Right ventricle myocardium superior (tissue), 1 donor: ENCODE measurements at regions not wholly inside any gene's neighbourhood (a gene's known extent, or its start where the extent isn't known, plus 50 kb on each side); places are given as distances from the start of the nearest gene placed in this dataset.
"Not testable (repeated sequence)": the region's sequence is repeated elsewhere in the genome, so short reads cannot be mapped to it uniquely, and the experiment has no call there.

Experiments used
- ATAC-seq: fragments of 200-7000 bp; cut with Tn5 transposase; one replicate; pipeline ENCODE4 v1.9.1; 2020; ENCODE audit warnings: mild to moderate bottlenecking; ENCODE audit not compliant: poor library complexity
- DNase-seq: peaks from one replicate; pipeline ENCODE4 v3.0.0-alpha.2; 2020
- intact Hi-C: fragments of 100-400 bp; cut with DNase I; formaldehyde crosslinking; loops from one replicate; pipeline ENCODE4 v1.11.2; 2022
- donor health status: DM: no; HTN: yes; CAD: no; lungs with severe emphysema.

DNA sequence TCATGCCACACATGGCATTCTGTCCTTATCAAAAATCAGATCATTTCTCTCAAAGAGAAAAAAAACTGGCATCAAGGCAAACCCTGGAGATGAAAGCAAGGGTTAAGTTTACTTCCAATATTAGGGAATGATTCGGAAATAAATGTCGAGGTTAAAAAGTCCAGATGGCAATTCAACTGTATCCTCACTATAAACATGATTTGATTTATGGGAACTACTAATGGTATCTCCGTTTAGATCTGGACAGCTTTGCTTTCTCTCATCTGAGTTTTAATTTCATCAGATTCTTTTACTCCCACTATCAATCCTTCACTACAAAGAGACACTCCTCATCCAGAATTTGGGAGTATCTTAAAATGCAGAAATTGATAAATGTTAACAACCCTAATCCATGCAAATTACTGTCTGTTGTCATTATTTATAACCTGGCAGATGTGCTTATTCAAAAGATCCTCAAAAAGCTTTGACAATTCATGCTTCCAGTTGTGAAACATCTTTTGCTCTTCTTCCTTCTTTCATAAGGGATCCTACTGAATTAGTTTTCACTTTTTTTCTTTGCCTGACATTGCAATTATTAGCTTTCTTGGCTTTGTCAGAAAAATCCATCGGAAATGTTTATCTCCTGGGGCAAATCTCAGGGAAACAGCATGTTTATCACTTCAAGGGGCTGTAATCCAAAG lies 903.2 kb downstream of the MCTP2 start:
- ATAC-seq = no peak

DNA sequence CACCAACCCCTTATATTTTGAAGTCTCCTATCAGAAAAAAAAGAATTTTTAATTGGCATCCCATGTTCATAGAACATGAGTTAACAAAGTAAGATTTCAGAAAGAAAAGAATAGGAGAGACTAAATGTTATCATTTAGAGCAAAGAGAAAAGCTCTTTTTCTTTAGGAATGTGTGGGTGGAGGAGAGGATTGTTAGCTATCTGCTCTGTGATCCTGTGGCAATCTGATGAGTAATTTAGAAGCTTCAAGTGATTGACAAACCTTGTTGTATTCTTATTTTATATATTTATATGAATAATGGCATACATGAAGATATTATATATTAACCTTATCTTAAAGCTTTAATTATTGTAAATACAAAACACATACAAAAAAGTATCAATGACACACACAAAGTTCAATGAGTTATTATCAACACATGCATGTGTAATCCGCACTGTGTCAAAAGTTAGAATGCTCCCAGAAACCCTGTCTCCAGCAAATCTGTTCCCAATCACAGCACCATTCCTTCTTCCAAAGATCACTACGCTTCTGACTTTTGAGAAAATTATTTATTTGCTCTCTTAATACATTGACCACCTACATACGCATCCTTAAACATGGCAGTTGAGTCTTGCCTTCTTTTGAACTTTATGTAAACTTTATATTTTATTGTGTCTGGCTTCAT lies 907.4 kb downstream of the MCTP2 start:
- DNase-seq (no peak), ATAC-seq (no peak)
- intact Hi-C loops = no loop called here

More for the DNA sequence above, 903.2 kb downstream of the MCTP2 start:
- DNase-seq = no peak
- intact Hi-C loops = no loop called here

DNA sequence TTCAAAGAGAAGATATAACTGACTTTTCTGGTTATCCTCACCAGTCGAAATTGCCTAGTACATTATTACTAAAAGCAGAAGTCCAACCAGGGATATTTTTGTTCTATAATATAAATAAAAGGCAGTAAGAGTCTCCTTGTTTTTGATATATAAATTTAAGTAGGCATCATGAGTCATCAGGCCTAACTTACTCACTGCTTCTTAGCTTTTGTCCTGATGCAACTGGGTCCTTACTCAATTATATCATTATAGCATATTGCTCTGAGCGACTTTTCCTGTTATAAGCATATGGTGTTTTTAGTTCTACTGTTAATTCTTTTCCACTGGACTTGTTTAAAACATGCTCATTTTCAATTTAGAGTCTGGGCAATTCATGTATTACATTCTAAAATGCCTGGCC lies 910.1 kb downstream of the MCTP2 start:
- ATAC-seq (no peak), DNase-seq (no peak)
- intact Hi-C loops = no loop called here

DNA sequence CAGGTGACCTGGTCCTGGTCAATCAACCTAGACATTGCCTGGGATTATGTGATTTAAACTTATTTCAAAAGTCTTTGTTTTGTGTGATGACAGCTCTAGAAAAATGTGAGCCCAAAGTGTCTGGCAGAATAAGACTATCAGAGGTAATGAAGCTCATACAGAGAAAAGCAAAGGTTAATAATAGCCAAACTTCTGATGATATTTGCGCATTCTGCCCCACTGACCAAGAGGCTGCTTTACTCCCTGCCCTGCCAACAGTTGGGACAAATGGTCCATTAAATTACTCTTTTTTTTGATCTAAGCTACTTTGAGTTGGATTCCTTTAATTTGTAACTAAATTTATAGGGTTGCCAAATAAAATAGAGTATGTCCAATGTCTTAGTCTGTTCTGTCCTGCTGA lies 911.2 kb downstream of the MCTP2 start:
- intact Hi-C loops = no loop called here
- DNase-seq (no peak), ATAC-seq (no peak)

DNA sequence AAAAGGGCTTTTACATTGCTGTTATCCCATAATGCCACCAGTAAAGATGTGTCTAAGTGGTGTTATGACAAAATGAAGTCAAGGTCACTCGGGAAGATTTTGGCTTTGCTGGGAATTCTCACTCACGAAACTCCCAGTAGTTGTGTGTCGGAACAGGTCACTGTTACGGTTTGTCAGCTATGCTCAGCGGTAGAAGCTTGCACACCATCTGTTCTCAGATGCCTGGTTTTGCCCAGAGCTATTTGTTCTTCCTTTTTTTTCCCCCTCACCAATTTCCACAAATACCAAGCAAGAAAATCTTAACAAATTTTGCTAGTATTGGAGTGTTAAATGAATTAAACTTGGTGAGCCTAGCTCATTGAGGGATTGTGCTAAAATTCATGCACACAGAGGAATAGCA lies 915.1 kb downstream of the MCTP2 start:
- intact Hi-C loops = no loop called here
- ATAC-seq = no peak

DNA sequence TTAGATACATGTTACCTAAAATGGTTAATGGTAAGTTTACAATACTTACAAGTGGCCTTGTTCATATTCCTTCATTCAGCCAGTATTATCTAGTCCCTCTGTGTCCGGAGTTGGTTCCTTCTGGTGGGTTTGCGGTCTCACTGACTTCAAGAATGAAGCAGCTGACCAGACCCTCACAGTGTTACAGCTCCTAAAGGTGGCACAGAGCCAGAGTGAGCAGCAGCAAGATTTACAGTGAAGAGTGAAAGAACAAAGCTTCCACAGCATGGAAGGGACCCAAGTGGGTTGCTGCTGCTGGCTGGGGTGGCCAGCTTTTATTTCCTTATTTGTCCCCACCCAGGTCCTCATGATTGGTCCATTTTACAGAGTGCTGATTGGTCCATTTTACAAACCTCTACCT lies 916.8 kb downstream of the MCTP2 start:
- DNase-seq (no peak), ATAC-seq (no peak)
- intact Hi-C loops = no loop called here

More for the DNA sequence above, 915.1 kb downstream of the MCTP2 start:
- DNase-seq = no peak

DNA sequence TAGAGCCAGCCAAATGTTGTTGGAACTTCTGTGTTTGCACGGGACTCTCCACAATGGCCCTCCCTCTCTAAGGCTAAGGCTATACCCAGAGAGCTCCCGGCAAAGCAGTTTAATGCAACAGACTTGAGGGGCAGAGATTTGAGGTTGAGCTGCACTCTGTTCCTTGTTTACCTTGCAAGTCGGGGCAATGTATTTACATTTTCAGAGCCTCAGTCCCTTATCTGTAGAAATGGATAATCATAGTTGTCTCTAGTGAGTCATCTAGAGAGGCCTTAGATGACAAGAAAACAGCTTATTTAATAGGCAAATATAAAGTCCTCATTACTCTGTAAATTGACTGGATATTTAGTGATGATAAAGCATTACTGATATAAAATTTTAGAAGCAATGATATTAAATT lies 917.7 kb downstream of the MCTP2 start:
- DNase-seq (no peak), ATAC-seq (no peak)
- intact Hi-C loops = no loop called here

DNA sequence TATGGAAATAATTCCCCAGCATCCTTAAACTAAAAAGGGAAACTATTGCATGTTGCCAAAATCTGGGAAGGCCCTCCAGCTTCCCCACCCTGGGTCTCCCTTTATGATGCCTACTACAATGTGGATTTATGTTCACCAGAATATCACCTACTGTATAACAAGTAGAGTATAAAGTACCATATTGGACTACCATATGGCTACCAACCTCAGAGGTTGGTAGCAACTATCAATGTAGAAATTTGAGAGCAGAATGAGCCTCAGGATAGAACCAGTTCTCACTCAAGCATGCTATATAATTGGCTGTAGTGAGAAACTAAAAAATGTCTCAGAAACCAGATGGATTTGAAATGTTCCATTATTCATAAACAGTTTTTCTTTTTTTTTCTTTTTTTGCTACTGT lies 918.4 kb downstream of the MCTP2 start:
- no peak for DNase-seq
- no peak for ATAC-seq
- intact Hi-C loops = no loop called here

DNA sequence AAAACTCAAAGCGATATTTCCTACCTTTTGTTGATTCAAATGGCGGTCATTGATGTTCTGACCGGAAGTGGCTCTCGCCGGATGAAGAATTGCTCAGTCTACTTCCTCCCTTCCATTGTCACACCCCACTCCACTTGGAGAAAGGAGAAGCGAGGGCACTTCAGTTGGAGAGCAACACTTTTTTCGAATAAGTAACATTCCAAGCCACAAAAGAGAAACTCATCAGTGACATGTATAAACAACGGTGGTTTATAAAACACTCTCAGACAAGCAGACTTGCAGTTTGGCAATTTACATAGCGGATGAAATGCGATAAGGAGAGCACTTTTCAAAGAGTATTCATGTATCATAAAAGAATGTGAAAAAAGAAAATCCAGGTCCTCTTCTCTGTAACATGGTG lies 919.1 kb downstream of the MCTP2 start:
- intact Hi-C loops = no loop called here

DNA sequence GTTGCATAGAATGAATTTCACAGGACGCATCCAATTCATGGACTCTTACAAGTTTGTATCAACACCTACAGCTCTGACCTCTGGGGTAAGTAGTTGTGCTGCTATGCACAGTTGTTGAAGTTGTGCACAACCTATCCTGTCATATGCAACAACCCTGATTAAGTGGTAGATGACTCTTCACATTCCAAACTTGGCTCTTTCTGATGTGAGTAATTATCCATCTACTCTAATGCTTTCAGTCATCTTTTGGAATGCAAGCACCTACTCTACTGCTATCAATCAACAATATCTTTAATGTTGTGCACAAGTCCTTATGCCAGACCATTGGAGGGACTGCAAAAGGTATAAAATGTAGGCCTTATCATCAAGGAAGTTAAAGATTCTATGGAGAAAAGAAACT lies 921.4 kb downstream of the MCTP2 start:
- intact Hi-C loops = no loop called here
- DNase-seq = no peak
- ATAC-seq = no peak

More for the DNA sequence above, 919.1 kb downstream of the MCTP2 start:
- no peak for DNase-seq
- ATAC-seq = no peak

DNA sequence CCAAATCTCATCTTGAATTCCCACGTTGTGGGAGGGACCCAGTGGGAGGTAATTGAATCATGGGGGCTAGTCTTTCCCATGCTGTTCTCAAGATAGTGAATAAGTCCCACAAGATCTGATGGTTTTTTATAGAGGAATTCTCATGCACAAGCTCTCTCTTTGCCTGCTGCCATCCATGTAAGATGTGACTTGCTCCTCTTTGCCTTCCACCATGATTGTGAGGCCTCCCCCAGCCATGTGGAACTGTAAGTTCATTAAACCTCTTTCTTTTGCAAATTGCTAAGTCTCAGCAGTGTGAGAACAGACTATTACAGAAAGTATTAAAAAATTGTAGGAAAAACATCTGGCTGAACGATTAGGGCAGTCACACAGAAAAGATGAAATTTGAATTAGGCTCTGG lies 921.8 kb downstream of the MCTP2 start:
- intact Hi-C loops, DNase-seq, ATAC-seq: not testable (repeated sequence)

DNA sequence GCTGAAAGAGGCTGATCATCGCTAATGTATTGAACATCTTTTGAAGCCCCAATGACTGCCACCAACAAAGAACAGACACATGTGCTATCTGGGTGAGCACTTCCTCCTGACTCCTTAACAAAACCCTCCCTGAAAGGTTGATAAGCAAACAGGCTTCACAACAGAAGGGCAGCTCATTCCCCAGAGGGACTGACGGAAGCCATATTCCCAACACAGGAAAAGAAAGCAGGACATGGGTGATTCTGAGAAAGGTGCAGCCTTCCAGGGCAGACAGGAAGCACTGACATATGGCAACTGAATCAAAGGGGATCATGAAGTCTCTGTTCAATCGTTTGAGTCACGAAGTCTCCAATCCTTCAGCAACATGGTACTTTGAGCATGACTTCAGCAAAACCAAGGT lies 929.0 kb downstream of the MCTP2 start:
- DNase-seq (no peak), ATAC-seq (no peak)
- intact Hi-C loops = no loop called here

DNA sequence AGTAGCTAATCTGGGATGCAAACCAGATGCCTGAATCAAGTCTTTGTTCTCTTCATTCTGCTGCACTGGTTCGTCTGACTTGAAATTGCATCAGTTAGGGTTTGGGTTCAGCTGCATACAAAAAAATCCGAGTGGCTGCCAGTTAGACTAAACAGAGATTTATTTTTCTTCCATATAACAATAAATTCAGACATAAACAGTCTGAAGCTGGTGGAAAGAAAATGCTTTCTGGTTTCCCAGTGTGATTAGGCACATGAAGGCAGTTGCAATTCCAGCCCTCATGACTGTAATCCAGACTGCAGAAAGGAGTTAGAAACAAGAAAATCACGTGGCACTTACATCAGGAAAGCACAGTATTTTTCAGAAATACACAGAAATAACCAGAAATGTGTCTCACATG lies 930.7 kb downstream of the MCTP2 start:
- ATAC-seq (no peak), DNase-seq (no peak)
- intact Hi-C loops = no loop called here

DNA sequence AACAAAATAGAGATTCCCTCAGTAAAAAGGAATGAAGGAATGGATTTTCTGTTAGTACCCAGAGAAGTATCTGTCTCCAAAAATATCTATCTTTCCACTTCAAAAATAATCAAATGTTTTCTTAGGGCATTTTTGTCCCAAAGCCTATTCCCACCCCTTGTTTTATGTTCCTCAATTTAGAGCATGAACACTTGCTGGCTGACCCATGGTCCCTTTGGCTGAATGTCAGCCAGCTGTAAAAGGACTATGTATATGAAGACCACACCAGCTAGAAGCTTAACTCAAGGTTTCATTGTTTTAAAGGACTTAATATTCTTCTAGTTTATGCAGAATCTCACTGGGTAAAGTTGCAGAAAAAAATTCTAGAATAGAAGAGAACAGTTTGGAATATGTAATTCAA lies 931.2 kb downstream of the MCTP2 start:
- intact Hi-C loops = no loop called here
- ATAC-seq = no peak

DNA sequence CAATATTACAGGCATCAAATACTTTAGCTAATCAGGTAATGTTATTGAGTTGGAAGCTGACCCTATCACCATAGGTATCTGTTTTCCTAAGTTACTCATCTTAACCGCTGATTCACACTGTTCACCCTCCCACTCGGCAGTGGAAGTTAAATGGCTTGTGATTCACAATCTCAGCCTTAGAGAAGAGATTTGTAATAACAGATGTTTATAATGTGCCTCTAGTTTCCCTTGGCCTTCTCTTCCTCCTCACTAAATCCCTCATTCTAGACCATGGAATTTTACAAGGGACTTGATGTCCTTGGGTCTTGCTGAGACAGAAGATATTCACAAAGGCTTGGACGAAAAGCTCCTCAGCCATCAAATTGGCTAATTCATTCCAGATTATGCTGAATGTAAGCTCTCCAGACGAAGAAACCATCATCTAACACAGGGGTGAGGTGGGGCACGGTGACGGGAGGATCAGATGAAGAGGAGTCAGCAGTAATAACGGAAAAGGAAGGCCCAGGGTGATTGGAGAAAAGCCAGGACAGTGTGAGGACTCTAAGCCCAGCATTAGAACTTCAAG lies 931.7 kb downstream of the MCTP2 start:
- no peak for ATAC-seq
- intact Hi-C loops = no loop called here

More for the DNA sequence above, 931.2 kb downstream of the MCTP2 start:
- DNase-seq = no peak

DNA sequence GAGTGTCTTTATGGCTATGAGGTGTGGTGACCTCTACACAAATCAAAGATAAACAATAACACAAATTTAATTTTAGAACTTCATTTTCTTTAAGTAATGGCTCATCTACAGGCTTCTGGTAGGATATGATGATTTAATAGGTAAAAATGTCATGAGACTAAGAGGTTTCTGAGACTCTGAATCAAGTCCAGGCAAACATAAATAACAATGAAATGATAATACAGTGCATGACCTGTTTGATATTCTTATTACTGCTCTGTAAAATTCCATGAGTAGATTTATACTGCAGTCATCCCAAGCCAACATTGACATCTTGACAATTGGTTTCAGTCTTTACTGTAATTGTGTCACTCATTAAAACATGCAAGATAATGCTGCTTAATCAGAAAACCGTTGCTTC lies 936.8 kb downstream of the MCTP2 start:
- DNase-seq (no peak), ATAC-seq (no peak)
- intact Hi-C loops = no loop called here

More for the DNA sequence above, 931.7 kb downstream of the MCTP2 start:
- no peak for DNase-seq

DNA sequence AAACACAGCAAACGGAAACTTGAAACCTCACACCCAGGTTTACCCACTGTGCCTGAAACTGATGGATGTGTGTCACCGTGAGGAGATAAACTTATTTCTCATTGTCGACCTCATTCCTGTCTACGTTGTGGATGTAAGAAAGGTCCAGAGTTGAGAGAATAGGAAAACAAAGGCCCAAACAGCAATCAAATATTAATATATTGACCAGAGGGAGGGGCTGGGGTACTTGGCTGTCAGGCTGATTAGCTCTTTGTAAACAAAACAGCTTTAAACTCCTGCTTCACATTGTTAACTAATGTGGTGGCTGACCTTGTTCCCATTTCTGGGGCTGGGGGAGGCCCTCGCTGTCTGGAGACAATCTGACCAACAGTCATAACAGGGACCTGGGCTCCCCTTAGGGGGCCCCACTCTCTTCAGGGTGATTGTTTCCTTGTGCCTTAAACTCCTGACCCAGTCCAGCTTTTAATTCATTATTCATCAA lies 937.6 kb downstream of the MCTP2 start:
- no peak for ATAC-seq
- no peak for DNase-seq
- intact Hi-C loops = no loop called here

DNA sequence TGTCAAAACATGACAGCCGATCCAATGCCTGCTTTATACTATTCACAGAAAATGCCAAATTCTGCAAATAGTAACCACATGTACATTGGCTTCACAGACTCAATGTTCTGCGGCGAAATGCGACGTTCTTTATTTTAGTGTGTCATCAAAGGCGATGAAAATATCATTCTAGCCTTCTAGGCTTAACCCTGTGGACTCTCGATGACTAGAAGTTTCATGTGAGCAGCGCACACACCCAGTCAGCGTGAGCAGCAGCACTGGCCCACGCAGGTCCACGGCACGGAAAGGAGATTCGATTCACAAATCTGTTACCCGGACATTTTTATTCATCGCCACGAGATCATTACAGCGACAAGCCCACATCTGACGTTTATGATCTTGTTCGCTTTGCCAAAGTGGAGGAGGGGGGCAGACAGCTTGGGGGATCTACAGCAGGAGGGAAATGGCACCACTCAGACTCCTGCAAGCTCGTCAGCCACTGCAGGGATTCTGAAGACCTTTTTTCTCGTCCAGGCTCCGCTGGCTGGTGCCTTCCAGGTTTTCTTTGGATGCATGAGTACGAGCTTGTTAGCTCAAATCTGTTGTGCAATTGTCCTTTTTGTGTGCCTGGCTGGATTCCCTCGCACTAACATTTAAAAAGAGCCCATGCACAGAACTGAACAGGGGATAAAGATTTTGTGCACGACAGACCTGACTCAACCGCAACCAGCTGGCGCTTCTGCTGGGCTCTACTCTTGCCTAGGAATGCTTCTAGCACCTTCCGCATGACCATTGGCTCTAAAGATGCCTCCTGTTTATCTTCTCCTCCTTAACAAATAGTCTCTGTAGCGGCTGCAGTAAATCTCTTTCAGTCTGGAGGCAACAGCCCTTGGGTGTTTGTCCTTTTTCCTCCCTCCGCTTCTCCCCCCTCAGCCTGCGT lies 938.4 kb downstream of the MCTP2 start:
- DNase-seq = no peak
- intact Hi-C loops = no loop called here
- ATAC-seq = no peak
